ENCODE measurements at regions not wholly inside any gene's neighbourhood (a gene's known extent, or its start where the extent isn't known, plus 50 kb on each side); places are given as distances from the start of the nearest gene placed in this dataset.

- H3K4me3 ChIP-seq (ENCODE audit: low read length): no peak overlapping the region
- 28% methylated on average over 3 of the region's 3 CpGs for WGBS
Measured at GRCh38 chr20:6185268-6185667, 62.4 kb upstream of the FERMT1 start.

GRCh38 chr20:6184086-6184485, 61.3 kb upstream of the FERMT1 start:
- intact Hi-C loops (cut with DNase I): no loop called here
- Histone ChIP-seq H3K4me1 (ENCODE audit: control insufficient read depth, insufficient read depth, low read length) (no peaks in the 10 kb centered on the region), H3K27me3 (ENCODE audit: control insufficient read depth, insufficient read depth) (peaks cover 3% of the 10 kb centered on the region), H3K9me3 (ENCODE audit: control insufficient read depth, low read length) (no peaks in the 10 kb centered on the region), H3K4me3 (ENCODE audit: low read length) (no peak overlapping the region), H3K27ac (ENCODE audit: low read length) (no peak overlapping the region)
- ATAC-seq (no peak), DNase-seq (no peak)
- 58% methylated on average over 6 of the region's 6 CpGs for WGBS

More at GRCh38 chr20:6185268-6185667, 62.4 kb upstream of the FERMT1 start:
- H3K27me3 ChIP-seq (ENCODE audit: control insufficient read depth, insufficient read depth): peaks cover 3% of the 10 kb centered on the region
- no peaks in the 10 kb centered on the region for H3K9me3 ChIP-seq (ENCODE audit: control insufficient read depth, low read length)
- H3K27ac ChIP-seq (ENCODE audit: low read length): no peak overlapping the region
- ATAC-seq: no peak
- no peaks in the 10 kb centered on the region for H3K4me1 ChIP-seq (ENCODE audit: control insufficient read depth, insufficient read depth, low read length)
- DNase-seq: no peak
- intact Hi-C loops (cut with DNase I): no loop called here

- no peak overlapping the region for H3K27ac ChIP-seq (ENCODE audit: low read length)
- 87% methylated on average over 4 of the region's 4 CpGs for WGBS
- ATAC-seq (no peak), DNase-seq (no peak)
- H3K9me3 ChIP-seq (ENCODE audit: control insufficient read depth, low read length): no peaks in the 10 kb centered on the region
- no peaks in the 10 kb centered on the region for H3K4me1 ChIP-seq (ENCODE audit: control insufficient read depth, insufficient read depth, low read length)
- no peaks in the 10 kb centered on the region for H3K27me3 ChIP-seq (ENCODE audit: control insufficient read depth, insufficient read depth)
- H3K4me3 ChIP-seq (ENCODE audit: low read length): no peak overlapping the region
- intact Hi-C loops (cut with DNase I): no loop called here
Measured at GRCh38 chr20:6180531-6180930, 57.7 kb upstream of the FERMT1 start.

GRCh38 chr20:6178537-6178936, 55.7 kb upstream of the FERMT1 start:
- WGBS: 2% methylated on average over 3 of the region's 3 CpGs
- Histone ChIP-seq H3K27ac (ENCODE audit: low read length) (no peak overlapping the region), H3K4me3 (ENCODE audit: low read length) (no peak overlapping the region), H3K27me3 (ENCODE audit: control insufficient read depth, insufficient read depth) (no peaks in the 10 kb centered on the region), H3K9me3 (ENCODE audit: control insufficient read depth, low read length) (no peaks in the 10 kb centered on the region), H3K4me1 (ENCODE audit: control insufficient read depth, insufficient read depth, low read length) (no peaks in the 10 kb centered on the region)
- peak in 1 of 2 donors; percentile 48 for ATAC-seq
- DNase-seq: no peak
- intact Hi-C loops (cut with DNase I): loop anchor here in 1 of 4 donors (10.0 kb wide), 1 partner anchor 1106 kb away; no protein-coding TSS in a partner anchor

GRCh38 chr20:6173481-6173880, 50.7 kb upstream of the FERMT1 start:
- no peak overlapping the region for H3K27ac ChIP-seq (ENCODE audit: low read length)
- H3K4me1 ChIP-seq (ENCODE audit: control insufficient read depth, insufficient read depth, low read length): no peaks in the 10 kb centered on the region
- H3K9me3 ChIP-seq (ENCODE audit: control insufficient read depth, low read length): peaks cover 2% of the 10 kb centered on the region
- peak in 2 of 3 donors; percentile 21 to 31 for DNase-seq
- no peak overlapping the region for H3K4me3 ChIP-seq (ENCODE audit: low read length)
- peak in 1 of 2 donors; percentile 23 for ATAC-seq
- H3K27me3 ChIP-seq (ENCODE audit: control insufficient read depth, insufficient read depth): no peaks in the 10 kb centered on the region
- 66% methylated on average over 2 of the region's 2 CpGs for WGBS
- intact Hi-C loops (cut with DNase I): loop anchor here in 1 of 4 donors (10.0 kb wide), 1 partner anchor 1111 kb away; no protein-coding TSS in a partner anchor

All from right cardiac atrium (tissue), 5 donors.